Skeletal muscle satellite cell (primary cell): ENCODE measurements at regions not wholly inside any gene's neighbourhood (a gene's known extent, or its start where the extent isn't known, plus 50 kb on each side); places are given as distances from the start of the nearest gene placed in this dataset.
"Not testable (repeated sequence)": the region's sequence is repeated elsewhere in the genome, so short reads cannot be mapped to it uniquely, and the experiment has no call there.

Source experiments
- H3K27me3 ChIP-seq: 2 replicates; pipeline ENCODE4 v1.7.0; 2013; ENCODE audit warnings: low read length; ENCODE audit not compliant: control insufficient read depth, insufficient read depth
- H3K36me3 ChIP-seq: 2 replicates; pipeline ENCODE4 v1.7.0; 2013; ENCODE audit warnings: mild to moderate bottlenecking, control low read depth, low read length; ENCODE audit not compliant: insufficient read depth
- H3K4me1 ChIP-seq: 2 replicates; pipeline ENCODE4 v1.7.0; 2013; ENCODE audit warnings: low read length; ENCODE audit not compliant: control insufficient read depth, insufficient read depth
- H3K4me2 ChIP-seq: 2 replicates; pipeline ENCODE4 v1.7.0; 2013; ENCODE audit warnings: mild to moderate bottlenecking, low read length
- H3K4me3 ChIP-seq: 2 replicates; pipeline ENCODE4 v1.7.0; 2013; ENCODE audit warnings: low read length
- H3K9ac ChIP-seq: 2 replicates; pipeline ENCODE4 v1.7.0; 2013; ENCODE audit warnings: mild to moderate bottlenecking, low read depth, low read length, moderate library complexity
- H3K9me3 ChIP-seq: replicated peaks from 2 replicates; pipeline ENCODE4 v1.7.0; 2013; ENCODE audit warnings: mild to moderate bottlenecking, control low read depth, low read length

DNA sequence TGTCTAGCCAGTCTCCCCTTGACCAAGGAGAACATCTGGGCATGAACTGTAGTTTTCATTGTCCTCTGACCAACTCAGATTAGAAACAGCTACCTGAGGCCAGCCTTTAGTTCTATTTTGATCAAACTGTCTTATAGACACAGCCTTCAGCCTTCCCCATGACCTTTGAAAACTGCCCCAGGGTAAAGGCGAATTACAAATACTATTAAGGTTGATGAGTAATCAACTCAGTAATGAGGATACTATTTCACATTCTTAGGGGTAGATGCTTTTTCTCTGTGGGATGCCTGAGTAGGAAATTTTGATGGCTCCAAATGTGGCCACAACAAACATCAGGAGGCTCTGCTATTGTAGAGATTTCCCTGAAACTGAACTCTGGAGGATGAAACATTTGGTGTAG lies 234.0 kb upstream of the VKORC1L1 start:
- not testable (repeated sequence) for H3K4me3 ChIP-seq, H3K4me1 ChIP-seq, H3K9me3 ChIP-seq, H3K27me3 ChIP-seq, H3K36me3 ChIP-seq, H3K4me2 ChIP-seq, H3K9ac ChIP-seq

DNA sequence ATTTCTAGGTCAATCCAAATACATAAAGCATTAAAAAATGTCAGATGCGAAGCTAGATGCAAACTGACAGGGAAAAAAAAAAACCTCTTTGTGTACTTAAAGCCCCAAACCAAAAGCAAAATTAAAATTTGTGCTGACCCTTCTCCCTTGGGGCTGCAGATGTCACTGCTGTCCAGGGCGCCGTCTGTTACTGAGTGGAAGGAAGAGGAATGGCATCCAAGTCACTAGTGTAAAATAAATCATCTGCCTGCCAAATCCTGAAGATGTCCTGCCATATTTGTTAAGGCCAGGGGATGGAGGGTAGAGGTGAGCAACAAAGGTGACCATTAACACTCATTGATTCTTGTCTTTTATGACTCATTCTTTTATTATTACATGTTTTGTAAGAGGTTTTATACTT lies 233.2 kb upstream of the VKORC1L1 start:
- H3K9ac ChIP-seq, H3K4me2 ChIP-seq, H3K9me3 ChIP-seq, H3K4me1 ChIP-seq, H3K4me3 ChIP-seq, H3K36me3 ChIP-seq, H3K27me3 ChIP-seq: not testable (repeated sequence)

DNA sequence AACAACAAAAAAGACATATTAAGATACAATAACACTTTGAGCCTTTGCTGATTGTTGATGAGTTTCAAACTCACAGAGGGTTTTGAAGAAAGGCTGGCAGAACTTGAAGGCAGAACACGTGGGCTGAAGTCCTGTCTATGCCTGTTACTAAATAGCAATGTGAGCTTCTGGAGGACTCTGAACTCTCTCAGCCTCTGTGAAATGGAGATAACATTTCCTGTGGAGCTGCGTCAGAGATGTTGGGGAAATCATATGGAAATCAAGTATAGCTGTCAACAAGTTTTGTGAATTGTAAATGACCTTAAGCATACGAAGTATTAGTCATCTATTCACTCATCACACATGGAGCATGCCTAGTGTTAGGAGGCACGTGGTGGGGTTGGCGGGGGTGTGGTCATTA lies 229.4 kb upstream of the VKORC1L1 start:
- not testable (repeated sequence) for H3K27me3 ChIP-seq, H3K9ac ChIP-seq, H3K4me2 ChIP-seq, H3K36me3 ChIP-seq, H3K9me3 ChIP-seq, H3K4me1 ChIP-seq, H3K4me3 ChIP-seq

DNA sequence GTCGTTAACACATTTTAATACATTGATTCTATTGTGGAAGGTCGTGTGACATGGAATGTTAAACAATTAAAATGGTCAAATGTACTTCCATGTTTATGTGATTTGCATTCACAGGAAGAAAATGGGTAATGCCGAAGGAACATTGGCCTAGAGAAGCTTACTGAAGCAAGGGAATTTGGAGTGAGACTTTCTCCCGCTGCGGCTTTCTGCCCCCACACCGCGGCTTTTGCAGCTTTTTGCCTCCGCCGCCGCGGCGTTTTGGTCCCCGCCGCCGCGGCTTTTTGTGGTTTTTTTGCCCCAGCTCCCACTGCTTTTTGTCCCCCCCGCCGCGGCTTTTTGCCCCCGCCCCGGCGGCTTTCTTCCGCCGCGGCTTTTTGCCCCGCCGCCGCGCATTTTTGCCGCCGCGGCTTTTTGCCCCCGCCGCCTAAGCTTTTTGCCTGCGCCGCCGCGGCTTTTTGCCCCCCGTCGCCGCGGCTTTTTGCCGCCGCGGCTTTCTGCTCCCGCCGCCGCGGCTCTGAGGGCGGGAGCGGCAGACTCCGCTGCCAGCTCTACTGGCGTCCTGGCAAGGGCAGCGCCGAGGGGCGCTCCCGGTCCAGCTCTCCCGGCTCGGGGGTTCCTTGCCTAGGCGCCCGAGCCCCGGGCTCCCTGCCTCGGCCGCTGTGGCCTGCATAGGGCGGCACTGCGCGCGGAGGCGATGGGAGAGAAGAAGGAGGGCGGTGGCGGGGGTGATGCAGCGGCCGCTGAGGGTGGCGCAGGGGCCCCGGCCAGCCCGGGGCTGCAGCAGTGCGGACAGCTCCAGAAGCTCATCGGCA lies 225.5 kb upstream of the VKORC1L1 start:
- H3K4me3 ChIP-seq, H3K4me2 ChIP-seq, H3K4me1 ChIP-seq, H3K9ac ChIP-seq, H3K36me3 ChIP-seq, H3K9me3 ChIP-seq, H3K27me3 ChIP-seq: not testable (repeated sequence)

DNA sequence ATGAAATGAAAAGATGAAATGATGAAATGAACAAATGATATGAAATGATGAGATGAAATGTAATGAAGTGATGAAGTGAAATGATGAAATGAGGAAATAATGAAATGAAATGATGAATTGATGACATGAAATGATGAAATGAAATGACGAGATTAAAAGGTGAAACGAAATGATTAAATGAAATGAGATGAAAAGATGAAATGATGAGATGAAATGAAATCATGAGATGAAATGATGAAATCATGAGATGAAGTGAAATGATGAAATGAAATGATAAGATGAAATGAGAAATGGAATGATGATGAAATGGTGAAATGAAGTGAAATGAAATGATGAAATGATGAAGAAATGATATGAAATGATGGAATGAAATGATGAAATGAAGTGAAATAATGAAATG lies 221.7 kb upstream of the VKORC1L1 start:
- H3K4me2 ChIP-seq, H3K9ac ChIP-seq, H3K4me3 ChIP-seq, H3K4me1 ChIP-seq, H3K27me3 ChIP-seq, H3K9me3 ChIP-seq, H3K36me3 ChIP-seq: not testable (repeated sequence)

DNA sequence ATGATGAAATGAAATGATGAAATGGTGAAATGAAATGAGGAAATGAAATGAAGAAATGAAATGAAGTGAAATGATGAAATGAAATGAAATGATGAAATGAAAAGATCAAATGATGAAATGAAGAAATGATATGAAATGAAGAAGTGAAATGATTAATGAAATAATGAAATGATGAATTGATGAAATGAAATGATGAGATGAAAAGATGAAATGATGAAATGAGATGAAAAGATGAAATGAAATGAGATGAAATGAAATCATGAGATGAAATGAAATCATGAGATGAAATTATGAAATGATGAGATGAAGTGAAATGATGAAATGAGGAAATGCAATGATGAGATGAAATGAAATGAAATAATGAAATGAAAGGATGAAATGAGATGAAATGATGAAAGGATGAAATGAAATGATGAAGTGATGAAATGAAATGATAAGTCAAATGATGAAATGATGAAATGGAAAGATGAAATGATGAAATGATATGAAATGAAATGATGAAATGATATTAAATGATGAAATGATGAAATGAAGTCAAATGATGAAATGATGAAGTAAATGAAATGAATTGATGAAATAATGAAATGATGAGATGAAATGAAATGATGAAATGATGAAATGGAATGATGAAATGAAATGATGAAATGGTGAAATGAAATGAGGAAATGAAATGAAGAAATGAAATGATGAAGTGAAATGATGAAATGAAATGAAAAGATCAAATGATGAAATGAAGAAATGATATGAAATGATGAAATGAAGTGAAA lies 220.9 kb upstream of the VKORC1L1 start:
- not testable (repeated sequence) for H3K4me3 ChIP-seq, H3K4me1 ChIP-seq, H3K9ac ChIP-seq, H3K27me3 ChIP-seq, H3K36me3 ChIP-seq, H3K4me2 ChIP-seq, H3K9me3 ChIP-seq

DNA sequence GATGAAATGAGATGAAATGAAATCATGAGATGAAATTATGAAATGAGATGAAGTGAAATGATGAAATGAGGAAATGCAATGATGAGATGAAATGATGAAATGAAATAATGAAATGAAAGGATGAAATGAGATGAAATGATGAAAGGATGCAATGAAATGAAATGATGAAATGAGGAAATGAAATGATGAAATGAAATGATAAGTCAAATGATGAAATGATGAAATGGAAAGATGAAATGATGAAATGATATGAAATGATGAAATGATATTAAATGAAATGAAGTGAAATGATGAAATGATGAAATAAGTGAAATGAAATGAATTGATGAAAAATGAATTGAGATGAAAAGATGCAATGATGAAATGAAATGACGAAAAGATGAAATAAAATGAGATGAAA lies 220.2 kb upstream of the VKORC1L1 start:
- H3K9ac ChIP-seq, H3K4me1 ChIP-seq, H3K36me3 ChIP-seq, H3K4me3 ChIP-seq, H3K9me3 ChIP-seq, H3K4me2 ChIP-seq, H3K27me3 ChIP-seq: not testable (repeated sequence)

DNA sequence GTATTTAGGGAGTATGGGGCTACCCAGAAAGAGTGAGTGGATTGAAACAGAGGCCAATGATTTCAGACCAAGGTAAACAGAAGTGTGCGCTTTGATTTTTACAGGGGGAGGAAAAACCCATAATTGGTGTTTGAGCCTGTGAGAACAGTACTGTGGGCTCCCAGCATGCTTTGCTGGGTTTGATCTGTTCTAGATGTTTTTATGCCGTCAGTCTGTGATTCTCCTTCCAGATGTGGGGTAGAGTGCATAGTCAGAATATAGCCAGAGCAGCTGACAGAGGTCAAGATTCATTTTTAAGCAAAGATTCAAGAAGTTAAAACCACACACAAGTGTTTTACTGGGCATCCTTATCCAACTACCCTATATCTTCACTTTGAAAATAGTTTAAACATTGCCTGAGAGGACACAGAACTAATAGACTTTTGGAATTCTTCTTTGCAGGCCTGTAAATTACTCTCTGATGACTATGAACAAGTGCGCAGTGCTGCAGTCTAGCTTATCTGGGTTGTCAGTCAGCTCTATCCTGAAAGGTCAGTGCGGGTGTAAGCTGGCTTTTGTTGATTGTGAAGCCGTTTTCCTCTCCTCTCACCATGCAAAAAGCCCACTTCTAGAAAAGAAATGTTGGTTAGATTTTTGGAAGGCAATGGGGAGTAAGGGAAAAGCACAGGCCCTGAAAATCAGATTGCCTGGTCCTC lies 216.2 kb upstream of the VKORC1L1 start:
- not testable (repeated sequence) for H3K9ac ChIP-seq, H3K9me3 ChIP-seq, H3K36me3 ChIP-seq, H3K4me2 ChIP-seq, H3K4me3 ChIP-seq, H3K27me3 ChIP-seq, H3K4me1 ChIP-seq

DNA sequence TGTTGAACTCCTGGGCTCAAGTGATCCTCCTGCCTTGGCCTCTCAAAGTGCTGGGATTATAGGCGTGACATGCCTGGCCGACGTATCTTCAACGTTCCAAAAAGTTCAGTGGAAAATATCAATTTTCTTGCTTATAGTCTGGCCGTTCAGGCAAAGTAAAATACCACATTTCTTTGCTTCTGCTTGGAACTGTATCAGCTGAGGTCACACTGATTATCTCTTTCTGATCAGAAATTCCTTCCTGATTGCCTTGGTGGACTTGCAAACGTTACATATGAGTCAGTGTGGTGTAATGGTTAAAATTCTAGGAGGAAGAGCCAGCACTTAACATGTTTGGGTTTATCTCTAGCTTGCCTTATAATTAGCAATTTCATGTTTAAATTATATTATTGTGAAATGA lies 189.5 kb upstream of the VKORC1L1 start:
- H3K9me3 ChIP-seq, H3K27me3 ChIP-seq, H3K36me3 ChIP-seq, H3K4me2 ChIP-seq, H3K4me1 ChIP-seq, H3K4me3 ChIP-seq, H3K9ac ChIP-seq: not testable (repeated sequence)

DNA sequence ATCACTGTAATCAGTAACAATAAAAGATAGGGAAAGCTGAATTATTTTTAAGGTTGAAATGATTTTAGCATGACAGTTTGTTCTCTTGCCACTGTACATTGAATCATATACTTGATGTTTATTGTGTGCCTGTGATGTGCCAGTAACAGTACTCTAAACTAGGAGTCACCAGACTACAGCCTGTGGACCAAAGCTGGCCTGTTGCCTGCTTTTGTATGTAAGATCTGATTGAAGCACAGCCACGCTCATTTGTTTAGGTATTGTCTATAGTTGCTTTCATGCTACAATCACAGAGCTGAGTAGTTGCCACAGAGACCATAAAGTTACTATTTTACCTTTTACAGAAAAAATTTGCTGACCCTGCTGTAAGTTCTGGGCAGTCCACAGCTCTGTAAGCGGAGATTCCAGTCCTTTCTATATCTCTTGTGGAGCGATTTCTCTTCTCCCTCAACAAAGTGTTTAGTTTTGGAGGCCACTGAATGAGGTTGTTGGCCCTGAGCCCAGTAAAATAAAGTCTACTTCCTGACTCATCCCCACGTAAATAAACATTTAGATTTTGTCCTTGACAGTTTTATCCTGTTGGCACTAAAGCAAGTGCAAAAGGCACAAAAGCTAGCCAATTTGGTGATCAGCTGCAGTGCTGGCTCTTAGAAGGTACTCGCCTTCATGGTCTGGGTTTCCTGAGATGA lies 173.7 kb upstream of the VKORC1L1 start:
- H3K36me3 ChIP-seq, H3K4me1 ChIP-seq, H3K4me3 ChIP-seq, H3K9me3 ChIP-seq, H3K4me2 ChIP-seq, H3K27me3 ChIP-seq, H3K9ac ChIP-seq: not testable (repeated sequence)

DNA sequence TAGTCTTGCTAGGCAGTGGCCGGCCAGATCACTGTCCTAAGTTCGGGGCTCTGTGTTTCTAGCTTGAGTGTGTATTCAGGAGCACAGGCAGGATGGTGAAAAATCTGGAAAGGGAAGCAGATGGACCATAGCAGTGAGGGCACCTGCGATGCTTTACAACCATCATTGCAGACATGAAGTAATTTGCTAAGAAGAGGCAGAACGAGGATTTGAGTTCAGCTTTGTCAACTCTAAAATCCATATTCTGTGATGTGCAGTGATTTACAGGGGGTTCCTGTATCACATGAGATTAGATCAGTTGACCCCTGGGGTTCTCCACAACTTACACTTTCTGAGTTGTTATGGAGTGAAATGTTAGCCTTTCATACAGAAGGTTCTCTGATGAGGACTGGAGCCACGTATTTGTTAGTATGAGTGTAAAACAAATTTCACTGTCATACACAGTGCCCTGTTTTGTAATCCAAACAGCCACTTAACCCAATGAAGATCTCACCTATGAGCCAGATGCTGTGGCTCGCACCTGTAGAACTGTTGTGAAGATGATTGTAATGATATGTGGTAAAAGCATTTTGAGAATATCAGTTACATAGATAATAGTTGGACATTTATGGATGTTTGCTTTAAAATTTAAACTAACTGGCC lies 173.0 kb upstream of the VKORC1L1 start:
- H3K4me3 ChIP-seq, H3K4me1 ChIP-seq: not testable (repeated sequence)

More for the DNA sequence above, 173.0 kb upstream of the VKORC1L1 start:
- H3K36me3 ChIP-seq, H3K9me3 ChIP-seq, H3K9ac ChIP-seq, H3K27me3 ChIP-seq, H3K4me2 ChIP-seq: not testable (repeated sequence)
